K562 (cell line): ENCODE measurements at regions not wholly inside any gene's neighbourhood (a gene's known extent, or its start where the extent isn't known, plus 50 kb on each side); places are given as distances from the start of the nearest gene placed in this dataset.

Source experiments
- CTCF ChIP-seq, 3 experiments: IDR thresholded peaks in 2 of 3; conservative IDR thresholded peaks in 1 of 3; 2 replicates each; pipeline ENCODE4 v1.5.1; 2011 to 2012; ENCODE audit warnings: low read length in 3 of 3, mild to moderate bottlenecking in 3 of 3, control low read depth in 2 of 3, improper control_type of control experiment in 1 of 3, inconsistent platforms in 1 of 3, low read depth in 1 of 3, mixed read lengths in 1 of 3, moderate library complexity in 1 of 3; ENCODE audit not compliant: insufficient read depth in 2 of 3
- KLF1 ChIP-seq: fragments of 450-650 bp; IDR thresholded peaks from 2 replicates; pipeline ENCODE4 v1.6.1; 2016; ENCODE audit warnings: missing genetic modification characterization, missing compliant biosample characterization
- MAFK ChIP-seq: IDR thresholded peaks from 2 replicates; pipeline ENCODE4 v1.6.1; 2011; ENCODE audit warnings: low read length, improper control_type of control experiment
- NFRKB ChIP-seq: fragments of 450-650 bp; IDR thresholded peaks from 2 replicates; pipeline ENCODE4 v1.6.1; 2016; ENCODE audit warnings: low read depth
- POLR2A ChIP-seq: fragments of 450-650 bp; conservative IDR thresholded peaks from 2 replicates; pipeline ENCODE4 v1.6.1; 2016
- RFX5 ChIP-seq: IDR thresholded peaks from 2 replicates; pipeline ENCODE4 v1.6.1; 2011; ENCODE audit warnings: low read depth, mild to moderate bottlenecking, improper control_type of control experiment, low read length
- SIN3A ChIP-seq, 2 experiments: fragments of 150-350 bp in 1 of 2; IDR thresholded peaks; 2 replicates each; pipeline ENCODE4 v1.6.1; 2011 to 2016; ENCODE audit warnings: borderline replicate concordance in 2 of 2, low read depth in 2 of 2, low read length in 2 of 2, mild to moderate bottlenecking in 2 of 2, moderate library complexity in 2 of 2; ENCODE audit not compliant: control insufficient read depth in 1 of 2
- SMARCE1 ChIP-seq: fragments of 450-650 bp; IDR thresholded peaks from 2 replicates; pipeline ENCODE4 v1.7.1; 2016; ENCODE audit warnings: mild to moderate bottlenecking
- ZNF253 ChIP-seq: fragments of 250-450 bp; sonication (Bioruptor Pico); conservative IDR thresholded peaks from 2 replicates; pipeline ENCODE4 v1.6.1; 2021; ENCODE audit warnings: mild to moderate bottlenecking
- ZNF354B ChIP-seq: fragments of 250-450 bp; sonication (Bioruptor Pico); IDR thresholded peaks from 2 replicates; pipeline ENCODE4 v1.4.0; 2020
- TF ChIP-seq, protein P1 (sequence below), 2 experiments: fragments of 450-650 bp; IDR thresholded peaks; 2 replicates each; pipeline ENCODE4 v1.6.1; 2016

- TF ChIP-seq ZNF354B (CRISPR knock-in tag) (no peak), CTCF (IDR thresholded peaks at IDR 0.05 in 2 of 3, conservative IDR thresholded peaks at IDR 0.05 in 1 of 3; ENCODE audit: insufficient read depth in 2 of 3, low read depth in 1 of 3, low read length in 3 of 3) (no peak), NFRKB (no peak), POLR2A (no peak), RFX5 (no peak), SIN3A (IDR thresholded peaks at IDR 0.05; ENCODE audit: borderline replicate concordance in 2 of 2, control insufficient read depth in 1 of 2, low read depth in 2 of 2, low read length in 2 of 2) (no peak), MAFK (no peak), ZNF253 (no peak), SMARCE1 (no peak), KLF1 (no peak)
- TF ChIP-seq, protein P1, sequence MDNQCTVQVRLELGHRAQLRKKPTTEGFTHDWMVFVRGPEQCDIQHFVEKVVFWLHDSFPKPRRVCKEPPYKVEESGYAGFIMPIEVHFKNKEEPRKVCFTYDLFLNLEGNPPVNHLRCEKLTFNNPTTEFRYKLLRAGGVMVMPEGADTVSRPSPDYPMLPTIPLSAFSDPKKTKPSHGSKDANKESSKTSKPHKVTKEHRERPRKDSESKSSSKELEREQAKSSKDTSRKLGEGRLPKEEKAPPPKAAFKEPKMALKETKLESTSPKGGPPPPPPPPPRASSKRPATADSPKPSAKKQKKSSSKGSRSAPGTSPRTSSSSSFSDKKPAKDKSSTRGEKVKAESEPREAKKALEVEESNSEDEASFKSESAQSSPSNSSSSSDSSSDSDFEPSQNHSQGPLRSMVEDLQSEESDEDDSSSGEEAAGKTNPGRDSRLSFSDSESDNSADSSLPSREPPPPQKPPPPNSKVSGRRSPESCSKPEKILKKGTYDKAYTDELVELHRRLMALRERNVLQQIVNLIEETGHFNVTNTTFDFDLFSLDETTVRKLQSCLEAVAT (IDR thresholded peaks at IDR 0.05): no peak
Observed at GRCh38 chr5:25688156-25688555, 1043.4 kb upstream of the CDH10 start.
